ENCODE measurements at regions not wholly inside any gene's neighbourhood (a gene's known extent, or its start where the extent isn't known, plus 50 kb on each side); places are given as distances from the start of the nearest gene placed in this dataset.

- Histone ChIP-seq H3K36me3 (ENCODE audit: control insufficient read depth in 2 of 2, insufficient read depth in 1 of 2, low read length in 2 of 2) (no peaks in the 10 kb centered on the region), H3K4me1 (ENCODE audit: control insufficient read depth, insufficient read depth, low read length) (no peaks in the 10 kb centered on the region), H3K27ac (ENCODE audit: extremely low read depth, low read depth, low read length) (no peak overlapping the region), H3K4me3 (ENCODE audit: low read depth, low read length) (no peak overlapping the region), H3K9me3 (ENCODE audit: control insufficient read depth, insufficient read depth, low read depth, low read length) (no peaks in the 10 kb centered on the region)
- POLR2A ChIA-PET: no interaction called here
- TF ChIP-seq ZNF335 (tag by site-specific recombination; conservative IDR thresholded peaks at IDR 0.05): no peak
- TF ChIP-seq KLF7 (tag by site-specific recombination; IDR thresholded peaks at IDR 0.05; ENCODE audit: borderline replicate concordance): no peak
- no peak for TF ChIP-seq SCRT2 (tag by site-specific recombination; IDR thresholded peaks at IDR 0.05)
- CTCF ChIA-PET: interaction anchor here (0.5 kb wide), 1 partner anchor 129 kb away, joined by 4 read pairs; no protein-coding TSS in a partner anchor
Observed at GRCh38 chr9:118463419-118463818, 759.2 kb downstream of the TLR4 start.

GRCh38 chr9:118473521-118473920 is 769.3 kb downstream of the TLR4 start:
- TF ChIP-seq ZNF792 (tag by site-specific recombination; IDR thresholded peaks at IDR 0.05): no peak
- no peak for TF ChIP-seq SALL2 (tag by site-specific recombination; IDR thresholded peaks at IDR 0.05; ENCODE audit: borderline replicate concordance)
- no peak for TF ChIP-seq KLF10 (tag by site-specific recombination; IDR thresholded peaks at IDR 0.05)
- TF ChIP-seq ZNF366 (tag by site-specific recombination; conservative IDR thresholded peaks at IDR 0.05): no peak
- TF ChIP-seq ZNF302 (tag by site-specific recombination; IDR thresholded peaks at IDR 0.05; ENCODE audit: low read depth): no peak
- no peaks in the 10 kb centered on the region for H3K36me3 ChIP-seq (ENCODE audit: control insufficient read depth in 2 of 2, insufficient read depth in 1 of 2, low read length in 2 of 2)
- H3K9me3 ChIP-seq (ENCODE audit: control insufficient read depth, insufficient read depth, low read depth, low read length): no peaks in the 10 kb centered on the region
- H3K4me3 ChIP-seq (ENCODE audit: low read depth, low read length): no peak overlapping the region
- no peak overlapping the region for H3K27ac ChIP-seq (ENCODE audit: extremely low read depth, low read depth, low read length)
- H3K4me1 ChIP-seq (ENCODE audit: control insufficient read depth, insufficient read depth, low read length): no peaks in the 10 kb centered on the region
- ChIA-PET CTCF (no interaction called here), POLR2A (no interaction called here)

- no peak for TF ChIP-seq ZSCAN30 (tag by site-specific recombination; IDR thresholded peaks at IDR 0.05)
- no peak for TF ChIP-seq ZNF302 (tag by site-specific recombination; IDR thresholded peaks at IDR 0.05; ENCODE audit: low read depth)
- no peak for TF ChIP-seq ZNF239 (tag by site-specific recombination; IDR thresholded peaks at IDR 0.05)
- TF ChIP-seq ZNF16 (tag by site-specific recombination; IDR thresholded peaks at IDR 0.05; ENCODE audit: low read depth): no peak
- TF ChIP-seq ZNF26 (tag by site-specific recombination; IDR thresholded peaks at IDR 0.05): no peak
- TF ChIP-seq ZNF416 (tag by site-specific recombination; IDR thresholded peaks at IDR 0.05): no peak
- TF ChIP-seq ZNF18 (tag by site-specific recombination; IDR thresholded peaks at IDR 0.05): no peak
- no peak for TF ChIP-seq ZNF621 (tag by site-specific recombination; IDR thresholded peaks at IDR 0.05)
- no peak for TF ChIP-seq MYNN (tag by site-specific recombination; IDR thresholded peaks at IDR 0.05; ENCODE audit: borderline replicate concordance)
- TF ChIP-seq ZNF214 (tag by site-specific recombination; IDR thresholded peaks at IDR 0.05; ENCODE audit: borderline replicate concordance): no peak
- TF ChIP-seq ZNF677 (tag by site-specific recombination; IDR thresholded peaks at IDR 0.05): no peak
- TF ChIP-seq ZBTB10 (tag by site-specific recombination; IDR thresholded peaks at IDR 0.05): no peak
- no peak for TF ChIP-seq ZNF664 (tag by site-specific recombination; IDR thresholded peaks at IDR 0.05)
- TF ChIP-seq ZNF354C (tag by site-specific recombination; IDR thresholded peaks at IDR 0.05; ENCODE audit: borderline replicate concordance, low read depth): no peak
- TF ChIP-seq ZNF223 (tag by site-specific recombination; IDR thresholded peaks at IDR 0.05): no peak
Observed at GRCh38 chr9:118478752-118479151, 774.5 kb downstream of the TLR4 start.

More at GRCh38 chr9:118478752-118479151, 774.5 kb downstream of the TLR4 start:
- ChIA-PET CTCF (no interaction called here), POLR2A (no interaction called here)
- Histone ChIP-seq H3K27ac (ENCODE audit: extremely low read depth, low read depth, low read length) (no peak overlapping the region), H3K36me3 (ENCODE audit: control insufficient read depth in 2 of 2, insufficient read depth in 1 of 2, low read length in 2 of 2) (no peaks in the 10 kb centered on the region), H3K9me3 (ENCODE audit: control insufficient read depth, insufficient read depth, low read depth, low read length) (no peaks in the 10 kb centered on the region), H3K4me1 (ENCODE audit: control insufficient read depth, insufficient read depth, low read length) (no peaks in the 10 kb centered on the region), H3K4me3 (ENCODE audit: low read depth, low read length) (no peak overlapping the region)

Measured in HEK293 (cell line).